ENCODE measurements at regions not wholly inside any gene's neighbourhood (a gene's known extent, or its start where the extent isn't known, plus 50 kb on each side); places are given as distances from the start of the nearest gene placed in this dataset.
"Not testable (repeated sequence)": the region's sequence is repeated elsewhere in the genome, so short reads cannot be mapped to it uniquely, and the experiment has no call there.

DNA sequence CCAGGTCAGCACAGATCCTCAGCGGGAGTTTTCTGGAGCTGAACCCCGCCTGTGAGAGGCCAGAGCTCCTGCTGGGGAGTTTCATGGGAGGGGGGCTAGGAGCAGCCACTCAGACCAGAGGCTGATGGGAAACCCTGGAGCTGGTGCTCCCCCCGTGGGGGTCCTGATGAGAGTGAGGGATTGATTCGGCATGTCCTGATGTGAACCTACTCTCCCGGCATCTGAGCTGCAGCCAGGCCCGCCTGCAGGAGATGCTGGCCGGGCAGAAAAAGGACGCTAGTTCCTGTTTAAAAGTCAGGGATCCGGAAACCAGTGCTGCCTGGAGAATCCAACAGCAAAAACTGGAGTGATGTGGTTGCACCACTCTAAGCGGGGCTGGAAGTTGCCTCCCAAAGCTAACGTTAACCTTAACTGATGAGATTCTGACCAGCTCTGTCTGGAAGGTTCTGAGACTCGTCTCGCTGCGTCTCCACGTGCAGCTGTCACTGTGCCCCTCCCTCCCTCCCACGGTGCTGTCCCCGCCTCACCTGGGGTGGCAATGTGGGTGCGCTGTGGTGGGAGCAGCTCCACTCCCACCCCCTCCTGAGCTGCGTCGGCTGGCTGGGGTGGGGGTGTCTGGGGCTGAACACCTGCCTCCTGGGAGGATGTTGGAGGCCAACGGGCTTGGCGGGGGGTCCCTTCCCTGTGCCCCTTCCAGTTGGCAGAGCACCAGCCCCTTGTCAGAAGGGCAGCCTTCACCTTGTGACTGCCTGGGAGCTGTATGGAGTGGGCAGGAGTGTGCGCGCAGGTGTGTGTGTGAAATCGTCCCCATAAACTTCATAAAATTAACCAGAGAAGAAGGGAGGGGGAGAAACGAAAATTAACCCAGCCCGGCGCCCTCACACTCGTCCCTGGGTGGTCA is 96.0 kb upstream of the LRPAP1 start:
- not testable (repeated sequence) for TF ChIP-seq ESRRG (CRISPR knock-in tag; IDR thresholded peaks at IDR 0.05); TOX (CRISPR knock-in tag; IDR thresholded peaks at IDR 0.05; ENCODE audit: borderline replicate concordance); ARNTL (CRISPR knock-in tag; IDR thresholded peaks at IDR 0.05; ENCODE audit: borderline replicate concordance, low read depth); ZNF8 (CRISPR knock-in tag; IDR thresholded peaks at IDR 0.05); POU6F1 (CRISPR knock-in tag; IDR thresholded peaks at IDR 0.05; ENCODE audit: borderline replicate concordance, low read depth); GLIS3 (CRISPR knock-in tag; IDR thresholded peaks at IDR 0.05)
